Fibroblast of lung (primary cell): ENCODE measurements at regions not wholly inside any gene's neighbourhood (a gene's known extent, or its start where the extent isn't known, plus 50 kb on each side); places are given as distances from the start of the nearest gene placed in this dataset.
"Not testable (repeated sequence)": the region's sequence is repeated elsewhere in the genome, so short reads cannot be mapped to it uniquely, and the experiment has no call there.

Source experiments
- DNase-seq, 2 donors: peaks; one replicate each; pipeline versions ENCODE4 v3.0.0 to v3.0.0-alpha.2; 2010; ENCODE audit warnings: low read depth in 2 of 2
- H2AFZ ChIP-seq: 2 replicates; pipeline ENCODE4 v1.5.1; 2012; ENCODE audit warnings: low read length, control low read depth, inconsistent platforms
- H3K27ac ChIP-seq: 2 replicates; pipeline ENCODE4 v1.5.1; 2011; ENCODE audit warnings: low read length, control low read depth; ENCODE audit not compliant: insufficient read depth
- H3K27me3 ChIP-seq: 2 replicates; pipeline ENCODE4 v1.5.1; 2011; ENCODE audit warnings: mild to moderate bottlenecking, low read length; ENCODE audit not compliant: control insufficient read depth, insufficient read depth
- H3K36me3 ChIP-seq: 2 replicates; pipeline ENCODE4 v1.5.1; 2011; ENCODE audit warnings: low read length; ENCODE audit not compliant: control insufficient read depth, insufficient read depth
- H3K4me1 ChIP-seq: 2 replicates; pipeline ENCODE4 v1.5.1; 2011; ENCODE audit warnings: low read length; ENCODE audit not compliant: control insufficient read depth, insufficient read depth; ENCODE audit errors: extremely low read depth
- H3K4me2 ChIP-seq: 2 replicates; pipeline ENCODE4 v1.5.1; 2011; ENCODE audit warnings: low read length, control low read depth; ENCODE audit not compliant: insufficient read depth; ENCODE audit errors: extremely low read depth
- H3K4me3 ChIP-seq, 4 experiments: fragments of 200-600 bp in 1 of 4; sonication (generic) in 1 of 4; replicated peaks in 1 of 4; 2 replicates each; pipeline ENCODE4 v1.5.1; 2011 to 2016; ENCODE audit warnings: low read length in 4 of 4, low read depth in 3 of 4, mild to moderate bottlenecking in 3 of 4, control low read depth in 2 of 4, inconsistent platforms in 1 of 4, mixed read lengths in 1 of 4; ENCODE audit not compliant: insufficient read depth in 1 of 4; ENCODE audit errors: control extremely low read depth in 1 of 4
- H3K79me2 ChIP-seq: 2 replicates; pipeline ENCODE4 v1.5.1; 2012; ENCODE audit warnings: mild to moderate bottlenecking, low read length, inconsistent platforms; ENCODE audit not compliant: control insufficient read depth, insufficient read depth
- H3K9ac ChIP-seq: 2 replicates; pipeline ENCODE4 v1.5.1; 2011; ENCODE audit warnings: mild to moderate bottlenecking, low read length, control low read depth; ENCODE audit not compliant: insufficient read depth
- H3K9me3 ChIP-seq: 2 replicates; pipeline ENCODE4 v1.5.1; 2012; ENCODE audit warnings: low read depth, low read length; ENCODE audit not compliant: control insufficient read depth, insufficient read depth
- H4K20me1 ChIP-seq: 2 replicates; pipeline ENCODE4 v1.5.1; 2011; ENCODE audit warnings: low read length; ENCODE audit not compliant: control insufficient read depth, insufficient read depth; ENCODE audit errors: extremely low read depth
- EZH2 ChIP-seq: IDR thresholded peaks from 2 replicates; pipeline ENCODE4 v1.5.1; 2012; ENCODE audit warnings: low read length, control low read depth, mild to moderate bottlenecking; ENCODE audit errors: missing control alignments
- TF ChIP-seq, protein P1 (sequence below), 2 donors: IDR thresholded peaks in 1 of 2; conservative IDR thresholded peaks in 1 of 2; 1 replicate in 1 of 2; 2 replicates in 1 of 2; pipeline ENCODE4 v1.5.1; 2011 to 2012; ENCODE audit warnings: low read length in 2 of 2, control low read depth in 1 of 2, inconsistent platforms in 1 of 2, low read depth in 1 of 2, mild to moderate bottlenecking in 1 of 2

DNA sequence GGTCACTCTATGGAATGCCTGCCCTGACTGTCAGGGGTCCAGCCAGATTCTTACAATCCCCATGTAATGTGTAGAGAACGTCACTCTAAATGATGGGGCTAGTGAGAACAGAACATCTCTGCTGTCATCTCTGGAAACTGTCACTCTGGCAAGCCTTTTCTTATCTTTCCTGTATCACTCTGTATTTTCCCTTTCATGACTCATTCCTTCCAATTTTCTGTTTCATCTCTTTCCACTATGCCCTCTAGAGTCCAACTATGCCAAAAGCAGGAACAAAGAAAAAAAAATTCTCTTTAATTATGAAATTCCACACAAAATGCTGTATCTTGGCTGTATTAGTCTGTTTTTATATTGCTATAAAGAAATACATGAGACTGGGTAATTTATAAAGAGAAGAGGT, 608.8 kb downstream of the ADCYAP1 start:
- Histone ChIP-seq H2AFZ (no peak overlapping the region), H3K4me2 (no peak overlapping the region), H4K20me1 (no peaks in the 10 kb centered on the region), H3K79me2 (no peaks in the 10 kb centered on the region), H3K4me3 (no peak overlapping the region), H3K4me1 (no peaks in the 10 kb centered on the region), H3K9ac (no peak overlapping the region), H3K27me3 (no peaks in the 10 kb centered on the region), H3K9me3 (no peaks in the 10 kb centered on the region), H3K36me3 (no peaks in the 10 kb centered on the region), H3K27ac (no peak overlapping the region)
- DNase-seq = no peak
- no peak for TF ChIP-seq EZH2
- TF ChIP-seq, protein P1, sequence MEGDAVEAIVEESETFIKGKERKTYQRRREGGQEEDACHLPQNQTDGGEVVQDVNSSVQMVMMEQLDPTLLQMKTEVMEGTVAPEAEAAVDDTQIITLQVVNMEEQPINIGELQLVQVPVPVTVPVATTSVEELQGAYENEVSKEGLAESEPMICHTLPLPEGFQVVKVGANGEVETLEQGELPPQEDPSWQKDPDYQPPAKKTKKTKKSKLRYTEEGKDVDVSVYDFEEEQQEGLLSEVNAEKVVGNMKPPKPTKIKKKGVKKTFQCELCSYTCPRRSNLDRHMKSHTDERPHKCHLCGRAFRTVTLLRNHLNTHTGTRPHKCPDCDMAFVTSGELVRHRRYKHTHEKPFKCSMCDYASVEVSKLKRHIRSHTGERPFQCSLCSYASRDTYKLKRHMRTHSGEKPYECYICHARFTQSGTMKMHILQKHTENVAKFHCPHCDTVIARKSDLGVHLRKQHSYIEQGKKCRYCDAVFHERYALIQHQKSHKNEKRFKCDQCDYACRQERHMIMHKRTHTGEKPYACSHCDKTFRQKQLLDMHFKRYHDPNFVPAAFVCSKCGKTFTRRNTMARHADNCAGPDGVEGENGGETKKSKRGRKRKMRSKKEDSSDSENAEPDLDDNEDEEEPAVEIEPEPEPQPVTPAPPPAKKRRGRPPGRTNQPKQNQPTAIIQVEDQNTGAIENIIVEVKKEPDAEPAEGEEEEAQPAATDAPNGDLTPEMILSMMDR (conservative IDR thresholded peaks at IDR 0.05 in 1 of 2, IDR thresholded peaks at IDR 0.05 in 1 of 2; ENCODE audit: low read depth in 1 of 2, low read length in 2 of 2) = no peak

DNA sequence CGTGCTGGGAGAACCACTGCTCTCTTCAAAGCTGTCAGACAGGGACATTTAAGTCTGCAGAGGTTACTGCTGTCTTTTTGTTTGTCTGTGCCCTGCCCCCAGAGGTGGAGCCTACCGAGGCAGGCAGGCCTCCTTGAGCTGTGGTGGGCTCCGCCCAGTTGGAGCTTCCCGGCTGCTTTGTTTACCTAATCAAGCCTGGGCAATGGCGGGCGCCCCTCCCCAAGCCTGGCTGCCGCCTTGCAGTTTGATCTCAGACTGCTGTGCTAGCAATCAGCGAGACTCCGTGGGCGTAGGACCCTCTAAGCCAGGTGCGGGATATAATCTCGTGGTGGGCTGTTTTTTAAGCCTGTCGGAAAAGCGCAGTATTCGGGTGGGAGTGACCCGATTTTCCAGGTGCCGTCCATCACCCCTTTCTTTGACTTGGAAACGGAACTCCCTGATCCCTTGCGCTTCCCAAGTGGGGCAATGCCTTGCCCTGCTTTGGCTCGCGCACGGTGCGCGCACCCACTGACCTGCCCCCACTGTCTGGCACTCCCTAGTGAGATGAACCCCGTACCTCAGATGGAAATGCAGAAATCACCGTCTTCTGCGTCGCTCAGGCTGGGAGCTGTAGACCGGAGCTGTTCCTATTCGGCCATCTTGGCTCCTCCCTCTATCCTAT, 617.0 kb downstream of the ADCYAP1 start:
- H2AFZ ChIP-seq, H3K4me2 ChIP-seq, H3K27ac ChIP-seq, H3K36me3 ChIP-seq, H3K4me1 ChIP-seq, H4K20me1 ChIP-seq, H3K79me2 ChIP-seq, DNase-seq, H3K27me3 ChIP-seq, H3K9me3 ChIP-seq, H3K4me3 ChIP-seq, H3K9ac ChIP-seq: not testable (repeated sequence)

DNA sequence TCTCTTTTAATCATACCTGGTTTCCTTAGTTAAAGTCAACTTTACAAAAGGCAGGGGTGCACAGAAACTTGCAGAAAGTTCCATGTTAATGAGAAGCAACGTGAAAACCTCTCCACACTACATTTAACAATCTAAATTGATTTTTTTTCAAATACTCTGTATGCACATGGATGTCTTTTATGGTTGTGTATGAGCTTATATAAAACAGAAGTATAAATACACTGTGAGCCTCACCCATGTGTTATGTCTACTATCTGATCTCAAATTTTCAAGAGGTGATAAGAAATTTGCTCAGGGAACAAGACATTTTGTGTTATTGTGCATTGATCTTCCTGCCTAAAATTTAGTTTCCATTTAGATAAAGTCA, 617.6 kb downstream of the ADCYAP1 start:
- Histone ChIP-seq H3K27ac (no peak overlapping the region), H3K27me3 (no peaks in the 10 kb centered on the region), H4K20me1 (no peaks in the 10 kb centered on the region), H2AFZ (no peak overlapping the region), H3K36me3 (no peaks in the 10 kb centered on the region), H3K9me3 (no peaks in the 10 kb centered on the region), H3K9ac (no peak overlapping the region), H3K79me2 (no peaks in the 10 kb centered on the region), H3K4me3 (no peak overlapping the region), H3K4me2 (no peak overlapping the region), H3K4me1 (no peaks in the 10 kb centered on the region)
- DNase-seq = no peak
- no peak for TF ChIP-seq EZH2
- TF ChIP-seq, protein P1 (conservative IDR thresholded peaks at IDR 0.05 in 1 of 2, IDR thresholded peaks at IDR 0.05 in 1 of 2; ENCODE audit: low read depth in 1 of 2, low read length in 2 of 2) = no peak
